Gastroesophageal sphincter (tissue), 4 donors: ENCODE measurements at regions not wholly inside any gene's neighbourhood (a gene's known extent, or its start where the extent isn't known, plus 50 kb on each side); places are given as distances from the start of the nearest gene placed in this dataset.

ENCODE experiments used
- ATAC-seq: fragments of 150-250 bp; one replicate; pipeline ENCODE4 v1.9.1; 2016; ENCODE audit warnings: mild to moderate bottlenecking, moderate library complexity
- H3K27ac ChIP-seq, 4 donors: fragments of 200-600 bp; sonication (generic) in 3 of 4; 1 replicate in 3 of 4; 2 replicates in 1 of 4; pipeline ENCODE4 v1.5.1; 2016 to 2019
- H3K27me3 ChIP-seq: fragments of 200-600 bp; sonication (generic); one replicate; pipeline ENCODE4 v1.5.1; 2019
- H3K36me3 ChIP-seq, 2 donors: fragments of 200-600 bp; sonication (generic); one replicate each; pipeline ENCODE4 v1.5.1; 2019; ENCODE audit warnings: control low read depth in 1 of 2
- H3K4me1 ChIP-seq, 3 donors: fragments of 200-600 bp; sonication (generic); 1 replicate in 2 of 3; 2 replicates in 1 of 3; pipeline ENCODE4 v1.5.1; 2016 to 2019; ENCODE audit warnings: control low read depth in 2 of 3
- H3K4me3 ChIP-seq, 2 donors: fragments of 200-600 bp; sonication (generic); one replicate each; pipeline ENCODE4 v1.5.1; 2019; ENCODE audit warnings: mild to moderate bottlenecking in 1 of 2, moderate library complexity in 1 of 2
- H3K9me3 ChIP-seq, 3 donors: fragments of 200-600 bp; sonication (generic); one replicate each; pipeline ENCODE4 v1.5.1; 2017 to 2019; ENCODE audit warnings: control low read depth in 2 of 3
- CTCF ChIP-seq, 4 experiments: fragments of 200-600 bp in 2 of 4; fragments of 450-650 bp in 2 of 4; sonication (generic) in 1 of 4; IDR thresholded peaks; one replicate each; pipeline ENCODE4 v1.5.1; 2017 to 2019; ENCODE audit warnings: antibody characterized with exemption in 4 of 4, mild to moderate bottlenecking in 2 of 4, moderate library complexity in 2 of 4
- EP300 ChIP-seq: sonication (generic); formaldehyde crosslinking; IDR thresholded peaks from one replicate; pipeline ENCODE4 v1.6.1; 2017; ENCODE audit warnings: antibody characterized with exemption, mild to moderate bottlenecking
- POLR2A ChIP-seq, 2 donors: fragments of 450-650 bp; IDR thresholded peaks; one replicate each; pipeline ENCODE4 v1.6.1; 2017; ENCODE audit warnings: antibody characterized with exemption in 2 of 2, mild to moderate bottlenecking in 2 of 2, moderate library complexity in 1 of 2
- POLR2AphosphoS5 ChIP-seq: sonication (generic); formaldehyde crosslinking; IDR thresholded peaks from one replicate; pipeline ENCODE4 v1.6.1; 2017; ENCODE audit warnings: antibody characterized with exemption
- WGBS, 2 donors: methylation state at CpG; one replicate each; pipeline ENCODE4 v1.1.5; 2018; ENCODE audit warnings: low coverage in 1 of 2; 5-methylcytosine and 5-hydroxymethylcytosine counted together

DNA sequence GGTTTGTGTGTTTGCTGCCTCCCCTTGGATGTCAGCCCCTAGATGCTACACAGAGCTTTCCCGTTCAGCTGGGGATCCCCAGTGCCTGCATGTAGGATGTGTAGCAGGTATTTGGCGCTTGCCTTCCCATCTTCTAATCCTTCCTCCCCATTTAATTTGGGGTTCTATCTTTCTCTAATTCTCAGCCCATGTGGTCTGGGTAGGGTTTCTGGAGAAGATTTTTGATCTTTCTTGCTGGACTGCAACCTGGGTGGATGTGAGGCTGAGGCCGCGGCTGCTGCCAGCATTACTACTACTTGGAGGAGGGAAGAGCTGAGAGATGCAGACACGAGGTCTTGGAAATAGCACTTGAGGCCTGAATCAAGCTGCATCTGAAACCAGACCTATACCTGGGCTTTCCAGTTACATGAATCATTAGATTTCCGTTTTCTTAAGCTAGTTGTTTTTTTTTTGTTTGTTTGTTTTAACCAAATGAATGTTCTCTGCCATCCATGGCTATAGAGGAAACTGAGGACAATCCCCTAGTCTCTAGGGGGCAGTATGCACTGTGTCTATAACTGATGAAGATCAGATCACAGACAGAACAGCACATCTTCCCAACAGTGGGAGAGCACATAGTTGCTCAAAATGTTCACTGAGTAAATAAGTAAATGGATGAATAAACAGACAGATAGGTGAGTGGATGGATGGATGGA, 178.6 kb downstream of the FGF18 start:
- TF ChIP-seq CTCF (IDR thresholded peaks at IDR 0.05) (no peak), POLR2AphosphoS5 (no peak), POLR2A (IDR thresholded peaks at IDR 0.05) (no peak), EP300 (no peak)
- H3K27me3 ChIP-seq = peaks cover 53% of the 10 kb centered on the region
- no peaks in the 10 kb centered on the region for H3K36me3 ChIP-seq
- H3K4me1 ChIP-seq = peaks cover 0 to 8% (median 4%) of the 10 kb centered on the region in 3 donors
- WGBS, 2 donors = 93 to 94% methylated on average over 2 to 4 of the region's 6 CpGs
- H3K4me3 ChIP-seq = no peak overlapping the region
- no peaks in the 10 kb centered on the region for H3K9me3 ChIP-seq
- H3K27ac ChIP-seq = no peak overlapping the region
- no peak for ATAC-seq

- no peak for TF ChIP-seq CTCF (IDR thresholded peaks at IDR 0.05)
- TF ChIP-seq EP300 = no peak
- TF ChIP-seq POLR2AphosphoS5 = no peak
- no peak for TF ChIP-seq POLR2A (IDR thresholded peaks at IDR 0.05)
Measured at GRCh38 chr5:171598641-171599152, 179.2 kb downstream of the FGF18 start.

DNA sequence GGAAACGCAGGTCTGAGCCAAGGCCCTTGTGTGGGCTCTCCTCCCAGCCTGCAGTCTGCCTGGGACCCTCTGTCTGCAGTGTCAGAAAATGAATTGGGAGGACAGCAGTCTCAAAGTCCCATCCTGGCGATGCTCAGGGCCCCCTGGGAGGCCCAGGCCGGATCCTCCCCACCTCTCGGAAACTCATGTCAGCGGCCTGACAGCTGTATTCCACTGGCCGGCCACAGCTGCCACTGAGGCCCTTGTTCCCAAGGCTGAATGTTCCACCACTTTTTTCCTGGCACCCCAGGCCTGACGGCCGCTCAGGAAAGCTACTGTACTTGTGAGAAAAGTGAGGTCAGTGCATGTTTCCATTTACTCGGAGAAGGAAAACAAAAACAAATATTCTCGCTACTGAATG, 180.0 kb downstream of the FGF18 start:
- Histone ChIP-seq H3K27ac (no peak overlapping the region), H3K4me1 (peaks cover 0 to 8% (median 4%) of the 10 kb centered on the region in 3 donors), H3K9me3 (no peaks in the 10 kb centered on the region), H3K4me3 (no peak overlapping the region), H3K27me3 (peaks cover 53% of the 10 kb centered on the region), H3K36me3 (no peaks in the 10 kb centered on the region)
- ATAC-seq = no peak
- 32 to 80% methylated on average over 1 to 2 of the region's 10 CpGs for WGBS, 2 donors
- no peak for TF ChIP-seq CTCF (IDR thresholded peaks at IDR 0.05)

More at GRCh38 chr5:171598641-171599152, 179.2 kb downstream of the FGF18 start:
- H3K27ac ChIP-seq = no peak overlapping the region
- H3K4me3 ChIP-seq = no peak overlapping the region
- no peaks in the 10 kb centered on the region for H3K36me3 ChIP-seq
- no peaks in the 10 kb centered on the region for H3K9me3 ChIP-seq
- H3K4me1 ChIP-seq = peaks cover 0 to 8% (median 4%) of the 10 kb centered on the region in 3 donors
- peaks cover 53% of the 10 kb centered on the region for H3K27me3 ChIP-seq
- ATAC-seq = no peak
- WGBS, 2 donors = 86 to 89% methylated on average over 7 of the region's 7 CpGs

GRCh38 chr5:171599957-171600612, 180.6 kb downstream of the FGF18 start:
- peaks cover 59% of the 10 kb centered on the region for H3K27me3 ChIP-seq
- no peak for TF ChIP-seq POLR2AphosphoS5
- no peak for TF ChIP-seq EP300
- no peak for TF ChIP-seq CTCF (IDR thresholded peaks at IDR 0.05)
- no peak for TF ChIP-seq POLR2A (IDR thresholded peaks at IDR 0.05)
- no peak overlapping the region for H3K27ac ChIP-seq
- H3K4me1 ChIP-seq = peaks cover 0 to 8% (median 4%) of the 10 kb centered on the region in 3 donors
- no peak for ATAC-seq
- H3K36me3 ChIP-seq = no peaks in the 10 kb centered on the region
- 71 to 89% methylated on average over 3 of the region's 7 CpGs for WGBS, 2 donors
- H3K9me3 ChIP-seq = no peaks in the 10 kb centered on the region
- H3K4me3 ChIP-seq = no peak overlapping the region
